ENCODE measurements at regions not wholly inside any gene's neighbourhood (a gene's known extent, or its start where the extent isn't known, plus 50 kb on each side); places are given as distances from the start of the nearest gene placed in this dataset.

- intact Hi-C loops (cut with DNase I; ENCODE audit: low total_unique reads) = no loop called here
- WGBS, 5 donors = 75 to 94% (median 82%) methylated on average over 1 of the region's 1 CpG
- no peak for DNase-seq
- Histone ChIP-seq H3K36me3 (no peaks in the 10 kb centered on the region), H3K4me3 (no peak overlapping the region), H3K4me1 (no peaks in the 10 kb centered on the region), H3K27ac (no peak overlapping the region), H3K9me3 (peaks cover 0 to 24% (median 2%) of the 10 kb centered on the region in 8 donors), H3K27me3 (replicated peaks in 1 of 7) (peaks cover 0 to 6% (median 0%) of the 10 kb centered on the region in 7 donors)
- TF ChIP-seq POLR2AphosphoS5 (IDR thresholded peaks at IDR 0.05) = no peak
- TF ChIP-seq POLR2A (IDR thresholded peaks at IDR 0.05) = no peak
Measured at GRCh38 chr18:77974329-77974728, 724.7 kb downstream of the GALR1 start.

- Histone ChIP-seq H3K4me3 (no peak overlapping the region), H3K36me3 (no peaks in the 10 kb centered on the region), H3K4me1 (no peaks in the 10 kb centered on the region), H3K9me3 (peaks cover 0 to 29% (median 2%) of the 10 kb centered on the region in 8 donors), H3K27me3 (replicated peaks in 1 of 7) (no peaks in the 10 kb centered on the region), H3K27ac (no peak overlapping the region)
- TF ChIP-seq CTCF (IDR thresholded peaks at IDR 0.05 in 8 of 11, conservative IDR thresholded peaks at IDR 0.05 in 3 of 11) (no peak), POLR2AphosphoS5 (IDR thresholded peaks at IDR 0.05) (no peak), POLR2A (IDR thresholded peaks at IDR 0.05) (no peak)
- intact Hi-C loops (cut with DNase I; ENCODE audit: low total_unique reads) = no loop called here
- DNase-seq = no peak
- WGBS, 5 donors = 82 to 89% (median 87%) methylated on average over 9 to 11 of the region's 11 CpGs
Measured at GRCh38 chr18:77977331-77977730, 727.7 kb downstream of the GALR1 start.

GRCh38 chr18:77980275-77980674 is 730.6 kb downstream of the GALR1 start:
- 80 to 88% (median 83%) methylated on average over 10 of the region's 10 CpGs for WGBS, 5 donors
- no peak for DNase-seq
- Histone ChIP-seq H3K27ac (no peak overlapping the region), H3K36me3 (no peaks in the 10 kb centered on the region), H3K27me3 (replicated peaks in 1 of 7) (no peaks in the 10 kb centered on the region), H3K4me3 (no peak overlapping the region), H3K9me3 (peaks cover 0 to 29% (median 2%) of the 10 kb centered on the region in 8 donors), H3K4me1 (no peaks in the 10 kb centered on the region)
- TF ChIP-seq CTCF (IDR thresholded peaks at IDR 0.05 in 8 of 11, conservative IDR thresholded peaks at IDR 0.05 in 3 of 11) = no peak
- TF ChIP-seq POLR2AphosphoS5 (IDR thresholded peaks at IDR 0.05) = no peak
- no peak for TF ChIP-seq POLR2A (IDR thresholded peaks at IDR 0.05)
- intact Hi-C loops (cut with DNase I; ENCODE audit: low total_unique reads) = no loop called here

GRCh38 chr18:77981874-77982273 is 732.2 kb downstream of the GALR1 start:
- no peaks in the 10 kb centered on the region for H3K4me1 ChIP-seq
- no peak for DNase-seq
- no peaks in the 10 kb centered on the region for H3K27me3 ChIP-seq (replicated peaks in 1 of 7)
- no peaks in the 10 kb centered on the region for H3K36me3 ChIP-seq
- TF ChIP-seq POLR2AphosphoS5 (IDR thresholded peaks at IDR 0.05) (no peak), POLR2A (IDR thresholded peaks at IDR 0.05) (no peak), CTCF (IDR thresholded peaks at IDR 0.05 in 8 of 11, conservative IDR thresholded peaks at IDR 0.05 in 3 of 11) (no peak)
- peaks cover 0 to 28% (median 0%) of the 10 kb centered on the region in 8 donors for H3K9me3 ChIP-seq
- H3K27ac ChIP-seq = no peak overlapping the region
- H3K4me3 ChIP-seq = no peak overlapping the region
- 89 to 97% (median 90%) methylated on average over 2 of the region's 2 CpGs for WGBS, 5 donors
- intact Hi-C loops (cut with DNase I; ENCODE audit: low total_unique reads) = no loop called here

GRCh38 chr18:77983270-77983669 is 733.6 kb downstream of the GALR1 start:
- peaks cover 0 to 14% (median 0%) of the 10 kb centered on the region in 8 donors for H3K9me3 ChIP-seq
- intact Hi-C loops (cut with DNase I; ENCODE audit: low total_unique reads) = no loop called here
- H3K27ac ChIP-seq = no peak overlapping the region
- H3K27me3 ChIP-seq (replicated peaks in 1 of 7) = no peaks in the 10 kb centered on the region
- no peak for TF ChIP-seq POLR2A (IDR thresholded peaks at IDR 0.05)
- no peak for TF ChIP-seq CTCF (IDR thresholded peaks at IDR 0.05 in 8 of 11, conservative IDR thresholded peaks at IDR 0.05 in 3 of 11)
- no peak overlapping the region for H3K4me3 ChIP-seq
- no peak for DNase-seq
- H3K36me3 ChIP-seq = no peaks in the 10 kb centered on the region
- WGBS, 5 donors = 83 to 89% (median 87%) methylated on average over 10 of the region's 10 CpGs
- no peaks in the 10 kb centered on the region for H3K4me1 ChIP-seq

Measured in spleen (tissue), 11 donors.